Caki2 (cell line): ENCODE measurements at regions not wholly inside any gene's neighbourhood (a gene's known extent, or its start where the extent isn't known, plus 50 kb on each side); places are given as distances from the start of the nearest gene placed in this dataset.
"Not testable (repeated sequence)": the region's sequence is repeated elsewhere in the genome, so short reads cannot be mapped to it uniquely, and the experiment has no call there.

ENCODE experiments used
- DNase-seq: peaks from one replicate; pipeline ENCODE4 v3.0.0-alpha.2; 2015; ENCODE audit warnings: low read depth
- in situ Hi-C: cut with HindIII; loops from 2 replicates; pipeline ENCODE4 v1.10.0; 2016; ENCODE audit warnings: low sequenced_read_pairs, low pct_unique_long_range_greater_than_20kb, mixed read lengths

DNA sequence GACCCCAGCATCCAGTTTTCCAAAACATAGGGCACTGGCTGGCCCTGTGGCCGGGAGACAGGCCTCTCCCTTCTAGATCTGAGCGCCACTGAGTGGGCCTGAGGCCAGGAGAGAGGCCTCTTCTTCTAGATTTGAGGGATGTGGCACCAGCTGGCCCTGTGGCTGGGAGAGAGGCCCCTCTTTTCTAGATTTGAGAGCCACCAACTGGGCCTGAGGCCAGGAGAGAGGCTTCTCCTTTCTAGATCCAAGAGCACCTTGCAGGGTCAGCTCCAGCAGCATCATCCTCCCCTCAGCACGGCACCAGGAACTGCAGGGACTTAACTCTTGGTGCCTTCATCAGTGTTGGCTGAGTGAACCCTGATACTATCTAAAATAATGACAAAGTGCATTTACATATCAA is 114.3 kb upstream of the ALKAL2 start:
- no peak for DNase-seq
- in situ Hi-C loops: no loop called here

DNA sequence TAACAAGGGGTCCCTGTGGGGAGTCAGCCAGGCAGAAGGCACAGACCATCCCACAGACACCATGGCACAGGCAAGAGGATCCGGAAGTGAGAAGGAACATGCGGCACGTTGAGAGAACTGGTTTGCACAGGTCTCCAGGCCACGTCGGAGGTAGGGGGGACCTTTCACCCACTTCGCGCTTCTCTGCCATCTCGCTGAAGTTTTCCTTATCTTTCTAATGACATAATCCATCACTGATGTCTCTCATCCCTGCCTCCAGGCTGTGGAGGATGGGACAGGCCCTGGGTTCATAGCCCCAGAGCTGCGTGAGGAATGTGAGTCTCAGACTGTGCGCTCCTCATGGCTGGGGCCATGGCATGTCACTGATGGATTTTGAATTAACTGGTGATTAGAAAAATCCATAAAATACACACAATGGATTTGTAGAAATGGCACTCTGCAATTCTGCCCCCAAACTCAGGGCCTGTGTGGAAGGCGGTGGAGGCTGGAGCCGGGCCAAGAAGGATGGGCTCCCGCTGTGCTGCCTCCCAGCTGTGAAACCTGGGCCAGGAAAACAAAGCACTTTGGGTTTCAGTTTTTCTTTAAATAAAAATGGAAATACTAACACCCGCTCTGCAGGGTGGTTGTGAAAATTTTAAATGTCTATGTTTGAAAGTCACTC is 113.3 kb upstream of the ALKAL2 start:
- DNase-seq: no peak
- in situ Hi-C loops: no loop called here

DNA sequence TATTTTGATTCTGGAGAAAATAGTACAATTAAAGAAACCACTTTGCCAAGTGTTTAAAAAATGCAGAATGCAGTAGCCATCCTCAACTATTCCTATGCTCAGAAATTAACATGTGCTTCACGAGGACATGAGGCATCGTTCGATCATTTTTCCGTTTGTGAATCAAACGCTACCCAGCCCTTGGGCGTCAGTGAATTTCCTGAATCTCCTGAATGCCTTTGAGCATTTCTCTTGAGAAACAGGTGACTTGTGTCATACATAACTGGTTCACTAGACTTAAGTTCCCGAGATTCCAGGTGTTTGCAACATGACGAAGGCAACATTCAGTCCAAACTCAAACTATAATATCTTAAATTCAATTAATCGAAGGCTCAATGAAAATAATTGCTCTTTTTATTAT is 110.0 kb upstream of the ALKAL2 start:
- DNase-seq: no peak
- in situ Hi-C loops: no loop called here

DNA sequence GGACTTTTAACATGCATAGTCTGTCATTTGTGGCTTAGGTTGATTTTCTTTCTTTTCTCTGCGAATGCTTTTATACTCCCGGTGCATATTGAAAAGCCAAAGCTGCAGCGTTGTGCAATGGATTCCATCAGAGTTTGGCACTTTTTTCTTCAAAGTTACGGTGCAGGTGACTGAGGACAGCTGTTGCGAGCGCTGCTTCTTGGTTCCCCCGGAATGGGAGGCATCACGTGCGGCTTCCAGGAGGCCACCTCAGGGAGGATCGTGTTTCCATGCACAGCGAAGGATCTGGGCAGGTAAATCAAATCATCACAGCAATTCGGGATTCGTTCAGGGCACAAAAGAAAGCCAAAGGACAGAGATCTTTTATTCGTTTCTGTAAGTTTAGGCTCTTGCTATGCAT is 109.6 kb upstream of the ALKAL2 start:
- in situ Hi-C loops: no loop called here
- DNase-seq: no peak

DNA sequence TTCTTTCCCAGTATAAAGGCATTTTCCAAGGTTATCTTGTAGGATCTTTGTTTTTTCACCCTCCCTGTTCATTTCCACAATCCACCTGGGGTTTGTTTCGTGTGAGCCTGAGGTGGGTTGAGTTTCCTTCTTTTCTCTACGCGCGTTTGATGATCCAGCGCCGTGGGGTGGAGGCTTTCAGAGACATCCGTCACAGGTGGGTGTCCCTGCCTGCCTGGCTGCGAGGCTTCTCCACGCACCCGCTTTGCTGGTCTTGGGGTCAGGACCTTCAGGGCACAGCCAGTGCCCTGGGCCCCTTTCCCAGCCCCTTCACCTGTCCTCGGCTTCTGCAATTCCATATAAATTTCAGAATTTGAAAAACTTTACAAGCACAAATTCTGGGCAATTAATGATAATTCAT is 109.0 kb upstream of the ALKAL2 start:
- in situ Hi-C loops: no loop called here
- no peak for DNase-seq

DNA sequence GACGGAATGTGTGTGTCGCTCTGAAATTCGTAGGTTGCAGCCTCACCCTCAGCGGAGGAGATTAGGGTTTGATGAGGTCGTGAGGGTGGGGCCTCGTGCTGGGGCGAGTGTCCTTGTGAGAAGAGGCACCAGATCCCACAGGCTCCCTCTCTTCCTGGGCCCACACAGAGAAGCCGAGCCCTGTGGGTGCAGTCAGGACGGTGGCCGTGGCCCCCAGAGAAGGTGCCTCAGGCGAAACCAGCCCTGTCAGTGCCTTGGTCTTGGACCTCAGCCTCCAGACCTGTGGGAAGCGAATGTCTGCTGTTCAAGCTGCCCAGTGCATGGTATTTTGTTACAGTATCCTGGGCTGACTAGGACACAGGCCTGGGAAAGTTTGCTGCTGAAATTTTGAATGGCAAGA is 108.0 kb upstream of the ALKAL2 start:
- in situ Hi-C loops: no loop called here
- no peak for DNase-seq

DNA sequence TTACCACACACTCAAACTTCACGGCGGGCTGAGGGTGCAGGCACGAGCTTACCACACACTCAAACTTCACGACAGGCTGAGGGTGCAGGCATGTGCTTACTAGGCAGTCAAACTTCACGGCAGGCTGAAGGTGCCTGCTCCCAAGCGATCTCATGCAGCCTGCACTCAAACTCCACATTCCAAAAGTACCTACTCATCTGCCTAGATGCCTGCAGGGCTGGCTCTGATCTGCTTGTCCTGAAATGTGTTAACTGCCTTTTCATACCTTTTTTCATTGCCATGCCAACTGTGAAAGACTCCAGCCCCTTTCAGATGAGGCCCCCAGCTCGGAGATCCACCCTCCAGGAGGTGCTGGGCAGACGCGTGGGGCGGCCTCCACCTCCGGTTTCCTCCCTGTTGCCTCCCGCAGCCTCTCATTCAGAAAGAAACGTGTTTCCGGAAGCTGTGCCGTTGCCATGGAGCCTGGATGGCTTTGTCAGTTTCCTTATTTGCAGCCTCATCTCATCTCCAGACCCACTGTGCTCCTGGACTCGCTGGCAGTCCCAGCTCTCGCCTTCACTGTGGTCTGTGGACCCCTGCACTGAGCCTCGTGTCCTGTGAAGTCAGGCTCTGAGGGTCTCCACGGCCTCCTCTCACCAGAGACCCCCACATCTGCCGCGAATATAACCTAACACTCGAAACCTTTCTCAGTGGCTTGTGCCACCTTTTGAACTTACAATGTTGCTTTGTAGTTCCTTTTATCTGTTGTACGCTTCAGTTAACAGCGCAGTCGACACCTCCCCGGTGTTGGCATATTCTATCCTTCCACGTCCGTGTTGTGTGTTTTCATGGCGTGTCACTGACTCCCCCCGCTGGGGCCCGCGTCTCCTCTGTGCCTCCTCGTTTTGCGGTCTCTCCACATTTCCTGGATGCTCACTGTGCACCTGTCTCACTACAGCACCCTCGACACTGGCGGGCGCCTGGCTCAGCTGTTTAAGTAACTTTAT is 106.1 kb upstream of the ALKAL2 start:
- in situ Hi-C loops: no loop called here
- peak; percentile 91 for DNase-seq

DNA sequence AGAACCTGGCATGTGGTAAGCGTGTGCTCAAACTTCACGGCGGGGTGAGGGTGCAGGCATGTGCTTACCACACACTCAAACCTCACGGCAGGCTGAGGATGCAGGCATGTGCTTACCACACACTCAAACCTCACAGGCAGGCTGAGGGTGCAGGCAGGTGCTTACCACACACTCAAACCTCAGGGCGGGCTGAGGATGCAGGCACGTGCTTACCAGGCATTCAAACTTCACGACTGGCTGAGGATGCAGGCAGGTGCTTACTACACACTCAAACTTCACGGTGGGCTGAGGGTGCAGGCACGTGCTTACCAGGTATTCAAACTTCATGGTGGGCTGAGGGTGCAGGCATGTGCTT is 105.0 kb upstream of the ALKAL2 start:
- in situ Hi-C loops: no loop called here
- DNase-seq: no peak

DNA sequence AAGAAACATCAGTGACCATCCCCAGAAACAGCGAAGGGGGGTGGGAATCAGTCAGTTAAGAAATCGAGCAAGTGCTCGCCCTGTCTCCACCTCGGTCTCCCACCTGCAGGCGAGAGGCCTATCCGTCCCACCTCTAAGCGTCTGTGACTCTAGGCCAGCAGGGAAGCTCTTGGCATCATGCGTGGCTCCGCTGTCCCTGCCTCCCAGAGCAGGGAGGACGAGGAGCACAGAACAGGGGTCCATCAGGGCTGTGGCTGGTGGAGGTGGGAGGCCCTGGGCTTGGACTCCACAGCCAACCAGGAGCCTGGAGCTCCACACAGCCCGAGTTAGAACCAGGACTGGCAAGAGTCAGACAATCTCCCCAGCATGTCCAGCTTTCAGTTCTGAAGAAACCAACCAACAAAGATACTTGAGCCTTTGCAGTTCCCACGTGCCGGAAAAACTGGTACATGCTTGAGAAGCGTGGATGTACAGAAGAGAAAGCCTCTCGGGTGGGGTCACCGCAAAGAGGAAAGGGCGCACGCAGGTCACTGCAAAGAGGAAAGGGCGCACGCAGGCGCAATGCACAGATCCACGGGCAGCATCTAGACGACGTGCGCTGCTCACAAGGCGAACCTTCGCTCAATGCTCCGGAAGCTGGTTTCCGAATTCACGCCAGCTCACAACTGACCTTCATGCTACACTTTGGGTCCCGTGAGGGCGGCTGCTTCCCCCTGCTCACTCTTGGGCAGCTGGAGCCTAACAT is 104.5 kb upstream of the ALKAL2 start:
- in situ Hi-C loops: no loop called here

DNA sequence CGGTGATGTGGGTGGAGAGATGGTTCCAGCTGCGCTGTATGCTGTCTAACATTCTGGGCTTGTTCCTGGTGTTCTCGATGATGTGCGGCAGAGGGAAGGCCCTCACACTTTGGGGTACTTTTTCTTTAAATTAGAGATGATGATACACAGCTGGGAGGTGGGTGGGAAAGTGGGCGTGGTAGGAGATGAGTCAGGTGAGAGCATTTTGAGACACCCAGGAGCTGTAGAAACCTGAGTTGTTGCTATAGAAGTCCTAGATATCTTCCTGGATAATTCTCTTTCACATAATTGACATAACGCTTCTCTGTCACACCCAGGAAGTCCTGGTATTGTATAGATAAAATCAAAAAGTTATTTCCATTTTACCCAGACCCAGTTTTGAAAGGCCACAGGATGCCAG is 103.8 kb upstream of the ALKAL2 start:
- no peak for DNase-seq
- in situ Hi-C loops: no loop called here

More for the DNA sequence above, 104.5 kb upstream of the ALKAL2 start:
- no peak for DNase-seq

DNA sequence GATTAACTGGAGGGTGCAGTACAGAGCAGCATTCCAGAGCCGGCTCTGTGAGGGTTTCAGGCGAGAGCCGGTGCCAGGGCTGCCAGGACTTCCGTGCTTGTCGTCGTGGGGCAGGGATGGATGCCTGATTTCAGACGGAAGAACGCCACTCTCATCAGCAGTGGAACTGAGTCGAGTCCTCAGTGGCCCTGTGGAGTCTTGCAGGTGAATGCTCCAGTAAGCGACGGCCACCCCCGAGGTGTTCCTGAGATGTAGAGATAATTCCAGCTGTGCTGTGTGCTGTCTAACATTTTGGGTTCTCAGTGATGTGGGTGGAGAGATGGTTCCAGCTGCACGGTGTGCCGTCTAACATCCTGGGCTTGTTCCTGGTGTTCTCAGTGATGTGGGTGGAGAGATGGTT is 103.1 kb upstream of the ALKAL2 start:
- in situ Hi-C loops: no loop called here
- no peak for DNase-seq

DNA sequence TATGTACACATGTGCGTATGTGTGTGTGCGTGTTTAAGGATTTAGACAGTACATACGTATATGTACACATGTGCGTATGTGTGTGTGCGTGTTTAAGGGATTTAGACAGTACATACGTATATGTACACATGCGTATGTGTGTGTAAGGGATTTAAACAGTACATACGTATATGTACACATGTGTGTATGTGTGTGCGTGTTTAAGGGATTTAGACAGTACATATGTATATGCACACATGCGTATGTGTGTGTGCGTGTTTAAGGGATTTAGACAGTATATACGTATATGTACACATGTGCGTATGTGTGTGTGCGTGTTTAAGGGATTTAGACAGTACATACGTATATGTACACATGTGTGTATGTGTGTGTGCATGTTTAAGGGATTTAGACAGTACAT is 102.1 kb upstream of the ALKAL2 start:
- in situ Hi-C loops: not testable (repeated sequence)

DNA sequence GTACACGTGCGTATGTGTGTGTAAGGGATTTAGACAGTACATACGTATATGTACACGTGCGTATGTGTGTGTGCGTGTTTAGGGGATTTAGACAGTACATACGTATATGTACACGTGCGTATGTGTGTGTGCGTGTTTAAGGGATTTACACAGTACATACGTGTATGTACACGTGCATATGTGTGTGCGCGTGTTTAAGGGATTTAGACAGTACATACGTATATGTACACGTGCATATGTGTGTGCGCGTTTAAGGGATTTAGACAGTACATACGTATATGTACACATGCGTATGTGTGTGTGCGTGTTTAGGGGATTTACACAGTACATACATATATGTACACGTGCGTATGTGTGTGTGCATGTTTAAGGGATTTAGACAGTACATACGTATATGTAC is 100.9 kb upstream of the ALKAL2 start:
- in situ Hi-C loops, DNase-seq: not testable (repeated sequence)

More for the DNA sequence above, 102.1 kb upstream of the ALKAL2 start:
- DNase-seq: not testable (repeated sequence)

DNA sequence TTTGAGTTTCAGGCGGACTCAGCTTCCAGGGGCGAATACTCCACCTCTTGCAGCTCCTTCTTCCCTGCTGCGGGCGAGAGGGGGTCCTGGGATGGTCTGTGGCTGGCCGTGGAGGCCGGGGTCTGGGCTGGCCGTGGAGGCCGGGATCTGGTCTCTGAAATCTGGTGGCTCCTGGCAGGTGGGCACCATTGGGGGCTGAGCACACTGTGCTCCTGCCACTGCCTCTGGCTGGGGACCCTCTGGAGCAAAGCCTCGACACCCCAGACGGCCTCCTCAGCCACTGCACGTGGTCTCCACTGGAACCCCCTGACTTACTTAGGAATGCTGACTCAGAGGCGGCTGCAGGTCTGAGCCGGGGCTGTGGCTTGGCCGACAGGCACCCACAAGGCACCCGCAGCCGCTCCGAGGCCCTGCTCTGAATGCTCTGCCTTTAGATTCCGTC is 100.1 kb upstream of the ALKAL2 start:
- in situ Hi-C loops: no loop called here

DNA sequence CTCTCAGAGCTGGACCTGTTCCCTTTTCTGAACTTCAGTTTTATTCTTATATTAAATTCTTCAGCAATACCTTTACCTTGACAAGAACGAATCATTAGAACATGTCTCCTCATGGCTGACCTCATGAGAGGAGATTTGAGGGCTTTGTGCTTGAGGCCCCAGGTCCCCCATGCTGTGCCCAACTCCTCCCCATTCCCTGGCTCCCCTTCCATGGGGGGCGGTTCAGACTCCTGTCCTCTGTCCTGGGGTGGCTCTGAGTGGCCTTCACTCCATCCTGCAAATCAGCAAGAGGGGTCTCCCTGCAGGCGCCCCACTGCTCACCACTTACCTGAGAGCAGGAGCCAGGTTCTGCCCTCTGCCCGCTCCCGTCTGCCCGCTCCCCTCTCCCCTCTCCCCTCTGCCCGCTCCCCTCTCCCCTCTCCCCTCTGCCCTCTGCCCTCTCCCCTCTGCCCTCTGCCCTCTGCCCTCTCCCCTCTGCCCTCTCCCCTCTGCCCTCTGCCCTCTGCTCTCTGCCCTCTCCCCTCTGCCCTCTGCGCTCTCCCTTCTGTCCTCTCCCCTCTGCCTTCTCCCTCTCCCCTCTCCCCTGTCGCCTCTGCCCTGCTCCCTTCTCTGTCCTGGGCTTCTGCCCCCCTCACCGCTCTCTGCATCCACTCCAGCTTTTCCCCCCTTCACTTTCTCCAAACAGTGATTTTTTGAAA is 98.7 kb upstream of the ALKAL2 start:
- in situ Hi-C loops: no loop called here
- no peak for DNase-seq

More for the DNA sequence above, 100.1 kb upstream of the ALKAL2 start:
- DNase-seq: no peak

DNA sequence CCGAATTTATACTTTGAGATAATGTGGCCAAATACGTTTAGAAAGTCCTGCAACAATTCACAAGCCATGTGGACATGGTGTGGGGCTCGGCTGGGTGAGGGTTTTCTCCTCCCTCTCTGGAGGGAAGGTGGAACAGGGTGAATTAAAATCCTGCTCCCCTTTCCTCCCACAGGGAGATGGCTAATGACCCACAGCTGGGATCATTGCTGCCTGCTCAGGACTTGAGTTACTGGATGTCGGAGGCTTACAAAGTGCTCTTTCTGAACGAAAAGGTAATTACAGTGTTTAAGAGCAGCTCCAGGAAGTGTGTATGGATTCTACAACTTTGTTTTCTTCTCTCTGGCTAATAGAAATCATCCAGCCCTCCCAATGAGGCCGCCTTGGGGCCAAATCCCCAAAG is 97.9 kb upstream of the ALKAL2 start:
- in situ Hi-C loops: no loop called here
- DNase-seq: no peak

DNA sequence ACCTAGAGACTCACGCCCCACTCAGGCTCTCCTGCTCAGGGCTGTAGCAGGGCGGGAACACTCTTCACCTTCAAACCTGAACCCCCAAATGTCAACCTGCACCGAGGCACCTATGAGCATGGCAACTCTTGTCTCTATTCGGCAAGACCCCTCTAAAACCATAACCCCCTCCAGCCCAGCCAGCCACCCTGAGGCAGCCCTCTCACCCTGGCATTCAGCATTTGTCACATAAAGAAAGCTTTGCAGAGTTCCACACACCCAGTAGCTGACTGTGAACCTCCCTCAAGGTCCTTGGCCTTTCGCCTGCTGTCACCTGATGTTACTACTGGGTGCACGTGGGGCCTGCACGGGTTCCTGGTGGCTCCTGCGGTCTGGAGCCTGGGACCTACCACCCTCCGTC is 97.2 kb upstream of the ALKAL2 start:
- in situ Hi-C loops: no loop called here
- DNase-seq: no peak

DNA sequence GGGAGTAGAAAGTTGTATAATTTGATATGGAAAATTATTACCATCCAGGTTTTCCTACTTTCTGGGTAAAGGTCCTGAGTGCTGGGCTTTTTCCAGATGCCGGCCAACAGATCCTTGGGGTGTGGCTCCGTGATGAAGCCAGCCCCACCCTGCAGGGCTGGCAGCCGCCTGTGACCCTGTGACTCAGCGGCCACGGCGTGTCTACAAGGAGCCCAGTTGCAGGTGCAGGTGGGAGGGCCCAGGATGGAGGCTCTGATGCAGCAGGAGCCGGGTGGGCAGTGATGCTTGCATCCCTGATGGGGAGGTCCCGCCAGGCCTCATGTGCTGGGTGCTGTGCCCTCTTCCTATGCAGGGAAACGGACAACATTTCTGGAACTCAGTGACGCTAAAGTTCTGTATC is 96.0 kb upstream of the ALKAL2 start:
- peak; percentile 68 for DNase-seq
- in situ Hi-C loops: no loop called here
